ENCODE measurements at regions not wholly inside any gene's neighbourhood (a gene's known extent, or its start where the extent isn't known, plus 50 kb on each side); places are given as distances from the start of the nearest gene placed in this dataset.

- TF ChIP-seq CTCF (IDR thresholded peaks at IDR 0.05; ENCODE audit: low read depth) = no peak
These were observed 104.6 kb downstream of the AMY1C start for GRCh38 chr1:103854279-103854678.

- no peak for TF ChIP-seq CTCF (IDR thresholded peaks at IDR 0.05; ENCODE audit: low read depth)
These were observed 110.0 kb downstream of the AMY1C start for GRCh38 chr1:103859721-103860120.

- TF ChIP-seq CTCF (IDR thresholded peaks at IDR 0.05; ENCODE audit: low read depth) = no peak
These were observed 149.1 kb downstream of the AMY1C start for GRCh38 chr1:103898576-103899345.

GRCh38 chr1:103900005-103900404 is 150.3 kb downstream of the AMY1C start:
- TF ChIP-seq CTCF (IDR thresholded peaks at IDR 0.05; ENCODE audit: low read depth) = no peak

- no peak for TF ChIP-seq CTCF (IDR thresholded peaks at IDR 0.05; ENCODE audit: low read depth)
These were observed 151.4 kb downstream of the AMY1C start for GRCh38 chr1:103901072-103901471.

- TF ChIP-seq CTCF (IDR thresholded peaks at IDR 0.05; ENCODE audit: low read depth) = no peak
These were observed 155.7 kb downstream of the AMY1C start for GRCh38 chr1:103905363-103905762.

GRCh38 chr1:103911450-103911849 is 161.8 kb downstream of the AMY1C start:
- no peak for TF ChIP-seq CTCF (IDR thresholded peaks at IDR 0.05; ENCODE audit: low read depth)
